ENCODE measurements at regions not wholly inside any gene's neighbourhood (a gene's known extent, or its start where the extent isn't known, plus 50 kb on each side); places are given as distances from the start of the nearest gene placed in this dataset.

DNA sequence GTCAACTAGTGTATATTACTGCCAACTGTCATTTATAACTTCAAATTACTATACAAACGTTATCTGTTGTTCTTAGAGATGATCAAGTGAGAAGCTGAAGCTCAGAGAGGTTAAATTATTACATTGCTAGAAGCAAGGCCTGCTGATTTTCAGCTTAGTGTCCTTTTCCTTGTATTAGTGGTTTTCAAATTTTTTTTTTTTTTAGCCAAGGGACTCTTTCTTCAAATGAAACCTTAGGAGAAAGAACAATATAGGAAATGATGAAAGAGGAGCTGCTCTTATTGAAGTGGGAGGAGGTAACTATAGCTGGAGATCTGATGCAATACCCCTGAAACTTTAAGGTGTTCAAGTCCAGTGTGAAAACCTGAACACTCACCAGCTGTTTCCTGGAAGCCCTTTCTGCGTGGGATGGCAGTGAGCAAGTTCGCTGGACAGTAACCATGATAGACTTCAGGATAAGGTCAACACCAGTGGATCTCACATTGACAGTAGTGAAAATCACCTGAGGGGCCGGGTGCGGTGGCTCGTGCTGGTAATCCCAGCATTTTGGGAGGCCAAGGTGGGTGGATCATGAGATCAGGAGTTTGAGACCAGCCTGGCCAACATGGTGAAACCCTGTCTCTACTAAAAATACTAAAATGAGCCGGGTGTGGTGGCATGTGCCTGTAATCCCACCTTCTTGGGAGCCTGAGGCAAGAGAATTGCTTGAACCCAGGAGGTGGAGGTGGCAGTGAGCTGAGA lies 376.2 kb downstream of the EDEM1 start:
- no peak for TF ChIP-seq POLR2A (IDR thresholded peaks at IDR 0.05)
- TF ChIP-seq, protein P1, sequence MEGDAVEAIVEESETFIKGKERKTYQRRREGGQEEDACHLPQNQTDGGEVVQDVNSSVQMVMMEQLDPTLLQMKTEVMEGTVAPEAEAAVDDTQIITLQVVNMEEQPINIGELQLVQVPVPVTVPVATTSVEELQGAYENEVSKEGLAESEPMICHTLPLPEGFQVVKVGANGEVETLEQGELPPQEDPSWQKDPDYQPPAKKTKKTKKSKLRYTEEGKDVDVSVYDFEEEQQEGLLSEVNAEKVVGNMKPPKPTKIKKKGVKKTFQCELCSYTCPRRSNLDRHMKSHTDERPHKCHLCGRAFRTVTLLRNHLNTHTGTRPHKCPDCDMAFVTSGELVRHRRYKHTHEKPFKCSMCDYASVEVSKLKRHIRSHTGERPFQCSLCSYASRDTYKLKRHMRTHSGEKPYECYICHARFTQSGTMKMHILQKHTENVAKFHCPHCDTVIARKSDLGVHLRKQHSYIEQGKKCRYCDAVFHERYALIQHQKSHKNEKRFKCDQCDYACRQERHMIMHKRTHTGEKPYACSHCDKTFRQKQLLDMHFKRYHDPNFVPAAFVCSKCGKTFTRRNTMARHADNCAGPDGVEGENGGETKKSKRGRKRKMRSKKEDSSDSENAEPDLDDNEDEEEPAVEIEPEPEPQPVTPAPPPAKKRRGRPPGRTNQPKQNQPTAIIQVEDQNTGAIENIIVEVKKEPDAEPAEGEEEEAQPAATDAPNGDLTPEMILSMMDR (IDR thresholded peaks at IDR 0.05), result no peak

Measured in Peyer's patch (tissue), 4 donors.